HG02759 (cell line): ENCODE measurements at regions not wholly inside any gene's neighbourhood (a gene's known extent, or its start where the extent isn't known, plus 50 kb on each side); places are given as distances from the start of the nearest gene placed in this dataset.

ENCODE experiments used
- ATAC-seq: cut with Tn5 transposase; IDR thresholded peaks from one replicate; pipeline ENCODE4 v1.9.1; 2021; ENCODE audit warnings: mild to moderate bottlenecking, moderate library complexity; ENCODE audit not compliant: unreplicated experiment

GRCh38 chr3:35849496-35849895, 210.2 kb downstream of the ARPP21 start:
- ATAC-seq, result no peak

GRCh38 chr3:35849963-35850362, 210.6 kb downstream of the ARPP21 start:
- ATAC-seq, result no peak

GRCh38 chr3:35857004-35857403, 217.7 kb downstream of the ARPP21 start:
- peak; percentile 73 for ATAC-seq

GRCh38 chr3:35862057-35862456, 222.7 kb downstream of the ARPP21 start:
- ATAC-seq, result no peak

- ATAC-seq, result no peak
Observed at GRCh38 chr3:35864871-35865270, 225.5 kb downstream of the ARPP21 start.

GRCh38 chr3:35867791-35868190, 228.5 kb downstream of the ARPP21 start:
- no peak for ATAC-seq

GRCh38 chr3:35871009-35871408, 231.7 kb downstream of the ARPP21 start:
- ATAC-seq, result no peak

- ATAC-seq, result no peak
Observed at GRCh38 chr3:35883929-35884328, 244.6 kb downstream of the ARPP21 start.

- no peak for ATAC-seq
Observed at GRCh38 chr3:35894735-35895134, 255.4 kb downstream of the ARPP21 start.

GRCh38 chr3:35899245-35899644, 259.9 kb downstream of the ARPP21 start:
- ATAC-seq, result no peak

- ATAC-seq, result no peak
Observed at GRCh38 chr3:35900079-35900478, 260.8 kb downstream of the ARPP21 start.

- peak; percentile 85 for ATAC-seq
Observed at GRCh38 chr3:35908366-35909232, 269.3 kb downstream of the ARPP21 start.

GRCh38 chr3:35919160-35919559, 279.8 kb downstream of the ARPP21 start:
- ATAC-seq, result no peak

- ATAC-seq, result no peak
Observed at GRCh38 chr3:35921718-35922117, 282.4 kb downstream of the ARPP21 start.

- peak; percentile 67 for ATAC-seq
Observed at GRCh38 chr3:35924070-35924469, 284.7 kb downstream of the ARPP21 start.

- ATAC-seq, result no peak
Observed at GRCh38 chr3:35927441-35927840, 288.1 kb downstream of the ARPP21 start.

GRCh38 chr3:35929158-35929557, 289.8 kb downstream of the ARPP21 start:
- no peak for ATAC-seq

- ATAC-seq, result no peak
Observed at GRCh38 chr3:35931867-35932266, 292.5 kb downstream of the ARPP21 start.

GRCh38 chr3:35932995-35933394, 293.7 kb downstream of the ARPP21 start:
- no peak for ATAC-seq

- no peak for ATAC-seq
Observed at GRCh38 chr3:35936571-35936970, 297.2 kb downstream of the ARPP21 start.

- ATAC-seq, result no peak
Observed at GRCh38 chr3:35944926-35945710, 305.8 kb downstream of the ARPP21 start.
